IMR-90 (cell line): ENCODE measurements at regions not wholly inside any gene's neighbourhood (a gene's known extent, or its start where the extent isn't known, plus 50 kb on each side); places are given as distances from the start of the nearest gene placed in this dataset.

Experiments used
- ATAC-seq: fragments of 200-7000 bp; cut with Tn5 transposase; 2 replicates; pipeline ENCODE4 v1.9.1; 2020; ENCODE audit warnings: low read depth, mild to moderate bottlenecking, moderate library complexity
- BruUV-seq: library from RNA; stranded (reverse); fragments of 400-500 nt; replicated peaks from 2 replicates; lab custom pipeline; 2021; lab: Mats Ljungman, UMichigan
- CTCF ChIA-PET: fragments of 300-600 bp; formaldehyde crosslinking; extraction: SDS; loops from one replicate; lab custom pipeline; 2021; ENCODE audit warnings: antibody characterized with exemption; lab: Yijun Ruan, JAX
- POLR2A ChIA-PET: fragments of 300-600 bp; sonication (Branson Sonifier 250); formaldehyde crosslinking; loops from one replicate; lab custom pipeline; 2022; ENCODE audit warnings: antibody characterized with exemption; ENCODE audit not compliant: unreplicated experiment; lab: Charles Lee
- DNase-seq: peaks from one replicate; pipeline ENCODE4 v3.0.0; 2013
- H2AFZ ChIP-seq: replicated peaks from 2 replicates; pipeline ENCODE3; 2013; ENCODE audit warnings: low read length, mild to moderate bottlenecking; ENCODE audit not compliant: poor library complexity
- H2AK5ac ChIP-seq: 2 replicates; pipeline ENCODE4 v1.6.1; 2013; ENCODE audit warnings: low read depth, low read length, inconsistent platforms
- H2AK9ac ChIP-seq: replicated peaks from 2 replicates; pipeline ENCODE3; 2013; ENCODE audit warnings: mild to moderate bottlenecking, low read depth, low read length, moderate library complexity; ENCODE audit not compliant: poor library complexity
- H2BK120ac ChIP-seq: 2 replicates; pipeline ENCODE4 v1.6.1; 2013; ENCODE audit warnings: low read depth, low read length, inconsistent platforms
- H2BK15ac ChIP-seq: 3 replicates; pipeline ENCODE4 v1.6.1; 2013; ENCODE audit warnings: low read depth, low read length, inconsistent platforms
- H2BK20ac ChIP-seq: 2 replicates; pipeline ENCODE4 v1.6.1; 2013; ENCODE audit warnings: low read depth, mild to moderate bottlenecking, inconsistent platforms, low read length, moderate library complexity
- H2BK5ac ChIP-seq: 2 replicates; pipeline ENCODE4 v1.6.1; 2013; ENCODE audit warnings: mild to moderate bottlenecking, low read depth, low read length, inconsistent platforms; ENCODE audit not compliant: poor library complexity, severe bottlenecking
- H3K14ac ChIP-seq: replicated peaks from 2 replicates; pipeline ENCODE4 v1.6.1; 2013; ENCODE audit warnings: low read depth, low read length, inconsistent platforms
- H3K18ac ChIP-seq: 2 replicates; pipeline ENCODE4 v1.6.1; 2013; ENCODE audit warnings: low read depth, low read length, control low read depth
- H3K23ac ChIP-seq: 2 replicates; pipeline ENCODE4 v1.6.1; 2013; ENCODE audit warnings: low read depth, low read length, inconsistent platforms
- H3K27ac ChIP-seq: 2 replicates; pipeline ENCODE4 v1.5.1; 2013; ENCODE audit warnings: mild to moderate bottlenecking, control low read depth, low read length; ENCODE audit not compliant: insufficient read depth
- H3K27me3 ChIP-seq: 2 replicates; pipeline ENCODE4 v1.6.1; 2013; ENCODE audit warnings: low read length; ENCODE audit not compliant: control insufficient read depth, insufficient read depth
- H3K36me3 ChIP-seq: 2 replicates; pipeline ENCODE4 v1.6.1; 2013; ENCODE audit warnings: low read length, mixed read lengths; ENCODE audit not compliant: control insufficient read depth, insufficient read depth
- H3K4ac ChIP-seq: 2 replicates; pipeline ENCODE4 v1.6.1; 2013; ENCODE audit warnings: low read depth, low read length, inconsistent platforms
- H3K4me1 ChIP-seq: 2 replicates; pipeline ENCODE4 v1.6.1; 2013; ENCODE audit warnings: low read length, mixed read lengths; ENCODE audit not compliant: control insufficient read depth, insufficient read depth
- H3K4me2 ChIP-seq: 2 replicates; pipeline ENCODE4 v1.6.1; 2013; ENCODE audit warnings: low read depth, mild to moderate bottlenecking, control low read depth, low read length, moderate library complexity
- H3K4me3 ChIP-seq: 2 replicates; pipeline ENCODE4 v1.5.1; 2013; ENCODE audit warnings: low read depth, mild to moderate bottlenecking, control low read depth, low read length, moderate library complexity; ENCODE audit not compliant: insufficient read depth
- H3K56ac ChIP-seq: 2 replicates; pipeline ENCODE4 v1.6.1; 2013; ENCODE audit warnings: low read length, inconsistent platforms; ENCODE audit not compliant: insufficient read depth; ENCODE audit errors: extremely low read depth
- H3K79me1 ChIP-seq, 2 experiments: 2 replicates each; pipeline ENCODE4 v1.6.1; 2013; ENCODE audit warnings: low read length in 2 of 2, inconsistent platforms in 1 of 2, low read depth in 1 of 2
- H3K9ac ChIP-seq: 2 replicates; pipeline ENCODE4 v1.6.1; 2013; ENCODE audit warnings: low read depth, low read length, control low read depth
- H3K9me1 ChIP-seq: 2 replicates; pipeline ENCODE4 v1.6.1; 2013; ENCODE audit warnings: low read length, inconsistent platforms; ENCODE audit not compliant: insufficient read depth
- H3K9me3 ChIP-seq: 2 replicates; pipeline ENCODE4 v1.6.1; 2013; ENCODE audit warnings: low read length; ENCODE audit not compliant: control insufficient read depth, insufficient read depth
- H4K20me1 ChIP-seq: 2 replicates; pipeline ENCODE4 v1.6.1; 2013; ENCODE audit warnings: low read length, inconsistent platforms; ENCODE audit not compliant: insufficient read depth
- H4K5ac ChIP-seq: 2 replicates; pipeline ENCODE4 v1.6.1; 2013; ENCODE audit warnings: mild to moderate bottlenecking, low read depth, low read length, control low read depth
- H4K8ac ChIP-seq, 2 experiments: 2 replicates each; pipeline ENCODE4 v1.6.1; 2013; ENCODE audit warnings: low read depth in 2 of 2, low read length in 2 of 2, control low read depth in 1 of 2, inconsistent platforms in 1 of 2
- H4K91ac ChIP-seq: 2 replicates; pipeline ENCODE4 v1.6.1; 2013; ENCODE audit warnings: low read depth, low read length, inconsistent platforms; ENCODE audit not compliant: insufficient read depth
- BHLHE40 ChIP-seq: fragments of 150-350 bp; IDR thresholded peaks from 2 replicates; pipeline ENCODE4 v1.6.1; 2016; ENCODE audit warnings: mild to moderate bottlenecking, low read depth, low read length
- CHD1 ChIP-seq: IDR thresholded peaks from 2 replicates; pipeline ENCODE4 v1.6.1; 2012; ENCODE audit warnings: low read depth, low read length, improper control_type of control experiment
- MAFK ChIP-seq: IDR thresholded peaks from 2 replicates; pipeline ENCODE4 v1.6.1; 2012; ENCODE audit warnings: low read depth, low read length, improper control_type of control experiment
- MAZ ChIP-seq: IDR thresholded peaks from 2 replicates; pipeline ENCODE4 v1.6.1; 2012; ENCODE audit warnings: low read depth, mild to moderate bottlenecking, low read length, improper control_type of control experiment, moderate library complexity, borderline replicate concordance
- MXI1 ChIP-seq: IDR thresholded peaks from 2 replicates; pipeline ENCODE4 v1.6.1; 2012; ENCODE audit warnings: low read depth, mild to moderate bottlenecking, low read length, moderate library complexity, borderline replicate concordance
- NFE2L2 ChIP-seq: fragments of 150-350 bp; IDR thresholded peaks from 2 replicates; pipeline ENCODE4 v1.6.1; 2016; ENCODE audit warnings: low read depth, mild to moderate bottlenecking, low read length
- POLR2A ChIP-seq: IDR thresholded peaks from 2 replicates; pipeline ENCODE4 v1.6.1; 2012; ENCODE audit warnings: mild to moderate bottlenecking, low read depth, low read length
- RAD21 ChIP-seq: IDR thresholded peaks from 2 replicates; pipeline ENCODE4 v1.6.1; 2012; ENCODE audit warnings: low read length, improper control_type of control experiment
- RCOR1 ChIP-seq: IDR thresholded peaks from 2 replicates; pipeline ENCODE4 v1.6.1; 2012; ENCODE audit warnings: mild to moderate bottlenecking, low read length, improper control_type of control experiment; ENCODE audit not compliant: insufficient replicate concordance
- SMC3 ChIP-seq: fragments of 150-350 bp; IDR thresholded peaks from 2 replicates; pipeline ENCODE4 v1.6.1; 2016; ENCODE audit warnings: low read depth, mild to moderate bottlenecking, antibody characterized with exemption, low read length, moderate library complexity
- WGBS, 2 experiments: methylation state at CpG; one replicate each; pipeline versions ENCODE4 v1.1.5 to v1.1.7; 2013; ENCODE audit warnings: missing lambda C conversion rate in 2 of 2; ENCODE audit not compliant: insufficient read length in 1 of 2; ENCODE audit errors: extremely low coverage in 2 of 2; 5-methylcytosine and 5-hydroxymethylcytosine counted together
- dilution Hi-C: fragments of 300-500 bp; cut with HindIII; formaldehyde crosslinking; loops from one replicate; pipeline ENCODE4 v1.14.3; 2018; ENCODE audit warnings: low sequenced_read_pairs; ENCODE audit not compliant: unreplicated experiment
- in situ Hi-C: fragments of 300-500 bp; cut with MboI; formaldehyde crosslinking; loops from 3 replicates; pipeline ENCODE4 v1.14.3; 2019; ENCODE audit warnings: low sequenced_read_pairs, inconsistent platforms, mixed read lengths
- intact Hi-C: fragments of 100-400 bp; cut with micrococcal nuclease; formaldehyde crosslinking; loops from 2 replicates; pipeline ENCODE4 v1.10.0; 2022

DNA sequence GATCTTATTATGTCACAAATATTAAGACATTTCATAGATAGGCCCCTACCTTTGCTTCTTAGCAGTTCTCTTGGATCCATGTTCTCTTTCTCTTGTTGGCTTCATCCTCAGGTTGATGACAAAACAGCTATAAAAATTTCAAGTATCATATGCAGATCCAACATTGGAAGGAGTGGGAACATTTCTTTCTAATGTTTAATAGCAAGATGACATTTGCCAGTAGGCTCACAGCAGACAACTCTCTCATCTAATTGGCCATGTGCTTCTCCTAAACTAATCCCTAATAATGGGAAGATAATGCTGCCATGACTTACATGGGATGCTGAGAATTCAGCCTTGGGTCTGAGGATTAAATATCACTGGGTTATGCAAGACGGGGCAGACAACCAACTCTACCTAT lies 485.5 kb upstream of the SEMA6A start:
- no peak for TF ChIP-seq BHLHE40
- TF ChIP-seq MAFK: no peak
- no peak for TF ChIP-seq MXI1
- no peak for TF ChIP-seq RCOR1
- no peak for TF ChIP-seq CHD1
- no peak for TF ChIP-seq POLR2A
- no peak for TF ChIP-seq SMC3
- no peak for TF ChIP-seq RAD21
- TF ChIP-seq NFE2L2: no peak
- no peak for TF ChIP-seq MAZ
- no TSS peak for BruUV-seq
- in situ Hi-C loops: no loop called here

More for the DNA sequence above, 485.5 kb upstream of the SEMA6A start:
- ChIA-PET CTCF (no interaction called here), POLR2A (no interaction called here)
- H2BK20ac ChIP-seq: no peak overlapping the region
- no peak overlapping the region for H3K4me2 ChIP-seq
- no peak overlapping the region for H3K56ac ChIP-seq
- H3K4ac ChIP-seq: no peak overlapping the region
- no peak overlapping the region for H2AFZ ChIP-seq
- no peaks in the 10 kb centered on the region for H3K9me1 ChIP-seq
- no peak overlapping the region for H4K5ac ChIP-seq
- H2AK9ac ChIP-seq: no peak overlapping the region
- H3K9me3 ChIP-seq: peaks cover 3% of the 10 kb centered on the region; the same call in 1 of the 2 replicates
- no peak overlapping the region for H3K14ac ChIP-seq
- no peak for ATAC-seq
- no peaks in the 10 kb centered on the region for H4K20me1 ChIP-seq
- no peak overlapping the region for H2BK15ac ChIP-seq
- no peak overlapping the region for H4K8ac ChIP-seq
- intact Hi-C loops: no loop called here
- no peaks in the 10 kb centered on the region for H3K36me3 ChIP-seq
- H3K4me3 ChIP-seq: no peak overlapping the region
- H3K23ac ChIP-seq: no peak overlapping the region
- no peaks in the 10 kb centered on the region for H3K4me1 ChIP-seq
- no CpG with 5 or more reads among the region's 1 CpG for WGBS, 2 experiments
- H2BK120ac ChIP-seq: no peak overlapping the region
- no peak overlapping the region for H2AK5ac ChIP-seq
- H3K79me1 ChIP-seq: no peaks in the 10 kb centered on the region
- H3K18ac ChIP-seq: no peak overlapping the region
- no peak overlapping the region for H3K9ac ChIP-seq
- dilution Hi-C loops: no loop called here
- H4K91ac ChIP-seq: no peak overlapping the region
- H3K27me3 ChIP-seq: no peaks in the 10 kb centered on the region
- no peak overlapping the region for H3K27ac ChIP-seq
- no peak for DNase-seq
- no peak overlapping the region for H2BK5ac ChIP-seq
